Gastroesophageal sphincter (tissue), 4 donors: ENCODE measurements at regions not wholly inside any gene's neighbourhood (a gene's known extent, or its start where the extent isn't known, plus 50 kb on each side); places are given as distances from the start of the nearest gene placed in this dataset.

ENCODE experiments used
- ATAC-seq: fragments of 150-250 bp; one replicate; pipeline ENCODE4 v1.9.1; 2016; ENCODE audit warnings: mild to moderate bottlenecking, moderate library complexity
- H3K27ac ChIP-seq, 4 donors: fragments of 200-600 bp; sonication (generic) in 3 of 4; 1 replicate in 3 of 4; 2 replicates in 1 of 4; pipeline ENCODE4 v1.5.1; 2016 to 2019
- H3K27me3 ChIP-seq: fragments of 200-600 bp; sonication (generic); one replicate; pipeline ENCODE4 v1.5.1; 2019
- H3K36me3 ChIP-seq, 2 donors: fragments of 200-600 bp; sonication (generic); one replicate each; pipeline ENCODE4 v1.5.1; 2019; ENCODE audit warnings: control low read depth in 1 of 2
- H3K4me1 ChIP-seq, 3 donors: fragments of 200-600 bp; sonication (generic); 1 replicate in 2 of 3; 2 replicates in 1 of 3; pipeline ENCODE4 v1.5.1; 2016 to 2019; ENCODE audit warnings: control low read depth in 2 of 3
- H3K4me3 ChIP-seq, 2 donors: fragments of 200-600 bp; sonication (generic); one replicate each; pipeline ENCODE4 v1.5.1; 2019; ENCODE audit warnings: mild to moderate bottlenecking in 1 of 2, moderate library complexity in 1 of 2
- H3K9me3 ChIP-seq, 3 donors: fragments of 200-600 bp; sonication (generic); one replicate each; pipeline ENCODE4 v1.5.1; 2017 to 2019; ENCODE audit warnings: control low read depth in 2 of 3
- CTCF ChIP-seq, 4 experiments: fragments of 200-600 bp in 2 of 4; fragments of 450-650 bp in 2 of 4; sonication (generic) in 1 of 4; IDR thresholded peaks; one replicate each; pipeline ENCODE4 v1.5.1; 2017 to 2019; ENCODE audit warnings: antibody characterized with exemption in 4 of 4, mild to moderate bottlenecking in 2 of 4, moderate library complexity in 2 of 4
- EP300 ChIP-seq: sonication (generic); formaldehyde crosslinking; IDR thresholded peaks from one replicate; pipeline ENCODE4 v1.6.1; 2017; ENCODE audit warnings: antibody characterized with exemption, mild to moderate bottlenecking
- POLR2A ChIP-seq, 2 donors: fragments of 450-650 bp; IDR thresholded peaks; one replicate each; pipeline ENCODE4 v1.6.1; 2017; ENCODE audit warnings: antibody characterized with exemption in 2 of 2, mild to moderate bottlenecking in 2 of 2, moderate library complexity in 1 of 2
- POLR2AphosphoS5 ChIP-seq: sonication (generic); formaldehyde crosslinking; IDR thresholded peaks from one replicate; pipeline ENCODE4 v1.6.1; 2017; ENCODE audit warnings: antibody characterized with exemption
- WGBS, 2 donors: methylation state at CpG; one replicate each; pipeline ENCODE4 v1.1.5; 2018; ENCODE audit warnings: low coverage in 1 of 2; 5-methylcytosine and 5-hydroxymethylcytosine counted together

- Histone ChIP-seq H3K36me3 (no peaks in the 10 kb centered on the region), H3K9me3 (no peaks in the 10 kb centered on the region), H3K27ac (no peak overlapping the region), H3K4me3 (no peak overlapping the region), H3K4me1 (no peaks in the 10 kb centered on the region), H3K27me3 (no peaks in the 10 kb centered on the region)
- WGBS, 2 donors: 39 to 57% methylated on average over 5 of the region's 5 CpGs
- no peak for ATAC-seq
- TF ChIP-seq POLR2A (IDR thresholded peaks at IDR 0.05) (no peak), EP300 (no peak)
These were observed 1758.8 kb upstream of the WWC1 start for GRCh38 chr5:166532456-166533220.

- Histone ChIP-seq H3K9me3 (no peaks in the 10 kb centered on the region), H3K27me3 (no peaks in the 10 kb centered on the region), H3K36me3 (no peaks in the 10 kb centered on the region), H3K27ac (no peak overlapping the region), H3K4me3 (no peak overlapping the region), H3K4me1 (no peaks in the 10 kb centered on the region)
- no peak for TF ChIP-seq POLR2AphosphoS5
- no peak for TF ChIP-seq POLR2A (IDR thresholded peaks at IDR 0.05)
- TF ChIP-seq EP300: no peak
- no peak for TF ChIP-seq CTCF (IDR thresholded peaks at IDR 0.05)
- ATAC-seq: no peak
- WGBS, 2 donors: 51% methylated on average over 3 of the region's 3 CpGs; no CpG with 5 or more reads in 1 of the 2 donors
These were observed 1755.8 kb upstream of the WWC1 start for GRCh38 chr5:166535641-166536040.

- 78 to 93% methylated on average over 2 of the region's 2 CpGs for WGBS, 2 donors
- Histone ChIP-seq H3K27me3 (no peaks in the 10 kb centered on the region), H3K4me3 (no peak overlapping the region), H3K36me3 (no peaks in the 10 kb centered on the region), H3K4me1 (no peaks in the 10 kb centered on the region), H3K9me3 (no peaks in the 10 kb centered on the region), H3K27ac (no peak overlapping the region)
- no peak for ATAC-seq
- TF ChIP-seq POLR2A (IDR thresholded peaks at IDR 0.05): no peak
- TF ChIP-seq POLR2AphosphoS5: no peak
- TF ChIP-seq CTCF (IDR thresholded peaks at IDR 0.05): no peak
- TF ChIP-seq EP300: no peak
These were observed 1751.3 kb upstream of the WWC1 start for GRCh38 chr5:166540156-166540555.

GRCh38 chr5:166551384-166551783 is 1740.1 kb upstream of the WWC1 start:
- 17 to 30% methylated on average over 2 of the region's 2 CpGs for WGBS, 2 donors
- Histone ChIP-seq H3K27me3 (no peaks in the 10 kb centered on the region), H3K4me1 (no peaks in the 10 kb centered on the region), H3K4me3 (no peak overlapping the region), H3K27ac (no peak overlapping the region), H3K9me3 (no peaks in the 10 kb centered on the region), H3K36me3 (no peaks in the 10 kb centered on the region)
- no peak for ATAC-seq
- no peak for TF ChIP-seq EP300
- TF ChIP-seq CTCF (IDR thresholded peaks at IDR 0.05): no peak
- TF ChIP-seq POLR2A (IDR thresholded peaks at IDR 0.05): no peak
- TF ChIP-seq POLR2AphosphoS5: no peak

- WGBS, 2 donors: 80 to 82% methylated on average over 1 to 6 of the region's 7 CpGs
- H3K27me3 ChIP-seq: no peaks in the 10 kb centered on the region
- ATAC-seq: no peak
- H3K36me3 ChIP-seq: no peaks in the 10 kb centered on the region
- H3K9me3 ChIP-seq: peaks cover 0 to 4% (median 0%) of the 10 kb centered on the region in 3 donors
- H3K4me1 ChIP-seq: no peaks in the 10 kb centered on the region
- TF ChIP-seq EP300 (no peak), POLR2A (IDR thresholded peaks at IDR 0.05) (no peak)
- no peak overlapping the region for H3K4me3 ChIP-seq
- H3K27ac ChIP-seq: no peak overlapping the region
These were observed 1737.7 kb upstream of the WWC1 start for GRCh38 chr5:166553778-166554177.

- no peaks in the 10 kb centered on the region for H3K4me1 ChIP-seq
- no peak for ATAC-seq
- H3K36me3 ChIP-seq: no peaks in the 10 kb centered on the region
- 66 to 74% methylated on average over 3 of the region's 3 CpGs for WGBS, 2 donors
- no peak overlapping the region for H3K27ac ChIP-seq
- H3K9me3 ChIP-seq: peaks cover 0 to 14% (median 0%) of the 10 kb centered on the region in 3 donors
- no peaks in the 10 kb centered on the region for H3K27me3 ChIP-seq
- no peak for TF ChIP-seq CTCF (IDR thresholded peaks at IDR 0.05)
- TF ChIP-seq POLR2AphosphoS5: no peak
- TF ChIP-seq POLR2A (IDR thresholded peaks at IDR 0.05): no peak
- TF ChIP-seq EP300: no peak
- H3K4me3 ChIP-seq: no peak overlapping the region
These were observed 1729.7 kb upstream of the WWC1 start for GRCh38 chr5:166561759-166562158.
